ENCODE measurements at regions not wholly inside any gene's neighbourhood (a gene's known extent, or its start where the extent isn't known, plus 50 kb on each side); places are given as distances from the start of the nearest gene placed in this dataset.

DNA sequence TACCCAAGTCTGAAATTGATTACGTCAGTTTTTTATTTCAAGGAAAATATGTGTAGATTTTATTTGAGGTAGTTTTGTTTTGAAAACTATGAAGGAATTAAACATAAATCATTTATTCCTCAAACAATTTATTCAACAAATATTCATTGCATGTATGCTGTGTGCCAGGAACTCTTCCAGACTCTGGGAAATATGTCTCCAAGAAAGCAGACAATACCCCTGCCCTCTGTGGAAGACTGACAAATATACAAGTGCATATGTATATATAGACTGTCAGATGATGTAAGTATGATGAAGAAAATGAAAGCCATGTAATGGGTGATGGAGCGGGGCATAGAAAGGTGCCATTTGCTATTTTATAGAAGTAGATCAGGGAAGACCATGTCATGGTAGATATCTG, 889.5 kb downstream of the USP25 start:
- intact Hi-C loops (cut with DNase I; ENCODE audit: low total_unique reads): no loop called here
- H3K9me3 ChIP-seq: no peaks in the 10 kb centered on the region
- no peak overlapping the region for H3K4me3 ChIP-seq
- H3K27ac ChIP-seq: no peak overlapping the region
- in situ Hi-C loops (cut with MboI; ENCODE audit: low sequenced_read_pairs in 4 of 4): loop anchor here in 1 of 4 donors (25.0 kb wide), 1 partner anchor 107 kb away; no protein-coding TSS in a partner anchor
- no peak for ATAC-seq
- H3K36me3 ChIP-seq: no peaks in the 10 kb centered on the region
- no peak for DNase-seq
- H3K4me1 ChIP-seq: peaks cover 10 to 12% of the 10 kb centered on the region in 2 donors
- H3K27me3 ChIP-seq: no peaks in the 10 kb centered on the region
- TF ChIP-seq, protein P1, sequence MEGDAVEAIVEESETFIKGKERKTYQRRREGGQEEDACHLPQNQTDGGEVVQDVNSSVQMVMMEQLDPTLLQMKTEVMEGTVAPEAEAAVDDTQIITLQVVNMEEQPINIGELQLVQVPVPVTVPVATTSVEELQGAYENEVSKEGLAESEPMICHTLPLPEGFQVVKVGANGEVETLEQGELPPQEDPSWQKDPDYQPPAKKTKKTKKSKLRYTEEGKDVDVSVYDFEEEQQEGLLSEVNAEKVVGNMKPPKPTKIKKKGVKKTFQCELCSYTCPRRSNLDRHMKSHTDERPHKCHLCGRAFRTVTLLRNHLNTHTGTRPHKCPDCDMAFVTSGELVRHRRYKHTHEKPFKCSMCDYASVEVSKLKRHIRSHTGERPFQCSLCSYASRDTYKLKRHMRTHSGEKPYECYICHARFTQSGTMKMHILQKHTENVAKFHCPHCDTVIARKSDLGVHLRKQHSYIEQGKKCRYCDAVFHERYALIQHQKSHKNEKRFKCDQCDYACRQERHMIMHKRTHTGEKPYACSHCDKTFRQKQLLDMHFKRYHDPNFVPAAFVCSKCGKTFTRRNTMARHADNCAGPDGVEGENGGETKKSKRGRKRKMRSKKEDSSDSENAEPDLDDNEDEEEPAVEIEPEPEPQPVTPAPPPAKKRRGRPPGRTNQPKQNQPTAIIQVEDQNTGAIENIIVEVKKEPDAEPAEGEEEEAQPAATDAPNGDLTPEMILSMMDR (IDR thresholded peaks at IDR 0.05 in 4 of 5, conservative IDR thresholded peaks at IDR 0.05 in 1 of 5): no peak
- TF ChIP-seq POLR2A (IDR thresholded peaks at IDR 0.05): no peak

- Histone ChIP-seq H3K27ac (no peak overlapping the region), H3K4me1 (peaks cover 18% of the 10 kb centered on the region in 2 donors), H3K4me3 (no peak overlapping the region), H3K36me3 (no peaks in the 10 kb centered on the region), H3K27me3 (no peaks in the 10 kb centered on the region), H3K9me3 (no peaks in the 10 kb centered on the region)
- in situ Hi-C loops (cut with MboI; ENCODE audit: low sequenced_read_pairs in 4 of 4) (loop anchor here in 1 of 4 donors (25.0 kb wide), 1 partner anchor 109 kb away; no protein-coding TSS in a partner anchor), intact Hi-C loops (cut with DNase I; ENCODE audit: low total_unique reads) (no loop called here)
- no peak for ATAC-seq
- no peak for DNase-seq
- no peak for TF ChIP-seq POLR2A (IDR thresholded peaks at IDR 0.05)
- TF ChIP-seq, protein P1 (IDR thresholded peaks at IDR 0.05 in 4 of 5, conservative IDR thresholded peaks at IDR 0.05 in 1 of 5): no peak
Observed at GRCh38 chr21:16620786-16621320, 891.1 kb downstream of the USP25 start.

GRCh38 chr21:16624479-16625118, 888.2 kb upstream of the CXADR start:
- in situ Hi-C loops (cut with MboI; ENCODE audit: low sequenced_read_pairs in 4 of 4) (loop anchor here in 1 of 4 donors (25.0 kb wide), 1 partner anchor 112 kb away; no protein-coding TSS in a partner anchor), intact Hi-C loops (cut with DNase I; ENCODE audit: low total_unique reads) (no loop called here)
- Histone ChIP-seq H3K4me1 (peaks cover 8 to 11% of the 10 kb centered on the region in 2 donors), H3K27me3 (no peaks in the 10 kb centered on the region), H3K9me3 (no peaks in the 10 kb centered on the region), H3K36me3 (no peaks in the 10 kb centered on the region), H3K4me3 (no peak overlapping the region), H3K27ac (no peak overlapping the region)
- TF ChIP-seq, protein P1 (IDR thresholded peaks at IDR 0.05 in 4 of 5, conservative IDR thresholded peaks at IDR 0.05 in 1 of 5): no peak
- no peak for TF ChIP-seq POLR2A (IDR thresholded peaks at IDR 0.05)
- DNase-seq (no peak), ATAC-seq (no peak)

DNA sequence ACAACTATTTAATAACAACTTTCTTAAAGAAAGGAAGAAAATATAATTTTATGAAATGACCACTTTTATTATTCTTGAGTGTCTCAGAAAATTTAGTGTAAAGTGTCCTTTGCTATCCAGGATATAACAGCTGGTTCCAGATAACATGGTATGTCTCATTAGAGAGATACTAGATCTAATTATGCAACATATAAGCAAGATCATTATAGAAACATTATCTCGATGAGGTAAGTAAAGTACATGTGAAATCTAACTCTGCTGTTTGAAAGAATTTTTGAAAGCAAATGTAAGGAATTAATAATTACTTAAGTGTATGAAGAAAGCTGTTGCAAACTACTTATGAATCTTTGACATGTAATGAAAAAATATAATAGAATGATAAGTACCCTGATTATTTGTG, 887.4 kb upstream of the CXADR start:
- no peaks in the 10 kb centered on the region for H3K9me3 ChIP-seq
- intact Hi-C loops (cut with DNase I; ENCODE audit: low total_unique reads) (no loop called here), in situ Hi-C loops (cut with MboI; ENCODE audit: low sequenced_read_pairs in 4 of 4) (no loop called here)
- DNase-seq: no peak
- no peak overlapping the region for H3K27ac ChIP-seq
- H3K36me3 ChIP-seq: no peaks in the 10 kb centered on the region
- TF ChIP-seq, protein P1 (IDR thresholded peaks at IDR 0.05 in 4 of 5, conservative IDR thresholded peaks at IDR 0.05 in 1 of 5): no peak
- TF ChIP-seq POLR2A (IDR thresholded peaks at IDR 0.05): no peak
- ATAC-seq: no peak
- H3K4me3 ChIP-seq: no peak overlapping the region
- H3K27me3 ChIP-seq: no peaks in the 10 kb centered on the region
- peaks cover 8 to 11% of the 10 kb centered on the region in 2 donors for H3K4me1 ChIP-seq

Measured in gastrocnemius medialis (tissue), 4 donors.